ENCODE measurements at regions not wholly inside any gene's neighbourhood (a gene's known extent, or its start where the extent isn't known, plus 50 kb on each side); places are given as distances from the start of the nearest gene placed in this dataset.

GRCh38 chr1:192418552-192419285, 101.9 kb downstream of the RGS21 start:
- no peak for TF ChIP-seq POLR2A (IDR thresholded peaks at IDR 0.05)
- TF ChIP-seq CTCF (IDR thresholded peaks at IDR 0.05): no peak
- intact Hi-C loops (cut with DNase I; ENCODE audit: low total_unique reads): no loop called here
- DNase-seq (ENCODE audit: low spot score in 2 of 2): no peak
- no peak overlapping the region for H3K4me3 ChIP-seq (ENCODE audit: low read depth, poor library complexity, severe bottlenecking)
- 44 to 53% methylated on average over 1 of the region's 1 CpG for WGBS, 2 donors

- TF ChIP-seq POLR2A (IDR thresholded peaks at IDR 0.05) (no peak), CTCF (IDR thresholded peaks at IDR 0.05) (no peak)
- WGBS, 2 donors: 55 to 60% methylated on average over 3 of the region's 3 CpGs
- intact Hi-C loops (cut with DNase I; ENCODE audit: low total_unique reads): no loop called here
- DNase-seq (ENCODE audit: low spot score in 2 of 2): no peak
- H3K4me3 ChIP-seq (ENCODE audit: low read depth, poor library complexity, severe bottlenecking): no peak overlapping the region
These were observed 113.9 kb downstream of the RGS21 start for GRCh38 chr1:192430644-192431043.

- DNase-seq (ENCODE audit: low spot score in 2 of 2): no peak
- WGBS, 2 donors: 86 to 93% methylated on average over 4 of the region's 4 CpGs
- no peak for TF ChIP-seq POLR2A (IDR thresholded peaks at IDR 0.05)
- TF ChIP-seq CTCF (IDR thresholded peaks at IDR 0.05): no peak
- no peak overlapping the region for H3K4me3 ChIP-seq (ENCODE audit: low read depth, poor library complexity, severe bottlenecking)
- intact Hi-C loops (cut with DNase I; ENCODE audit: low total_unique reads): no loop called here
These were observed 118.9 kb downstream of the RGS21 start for GRCh38 chr1:192435704-192436103.

GRCh38 chr1:192436441-192437078, 119.8 kb downstream of the RGS21 start:
- intact Hi-C loops (cut with DNase I; ENCODE audit: low total_unique reads): no loop called here
- TF ChIP-seq CTCF (IDR thresholded peaks at IDR 0.05): no peak
- no peak for TF ChIP-seq POLR2A (IDR thresholded peaks at IDR 0.05)
- WGBS, 2 donors: 85 to 88% methylated on average over 8 of the region's 8 CpGs
- no peak for DNase-seq (ENCODE audit: low spot score in 2 of 2)
- no peak overlapping the region for H3K4me3 ChIP-seq (ENCODE audit: low read depth, poor library complexity, severe bottlenecking)

- intact Hi-C loops (cut with DNase I; ENCODE audit: low total_unique reads): no loop called here
- WGBS, 2 donors: 48 to 54% methylated on average over 3 of the region's 3 CpGs
- TF ChIP-seq CTCF (IDR thresholded peaks at IDR 0.05): no peak
- no peak for TF ChIP-seq POLR2A (IDR thresholded peaks at IDR 0.05)
- H3K4me3 ChIP-seq (ENCODE audit: low read depth, poor library complexity, severe bottlenecking): no peak overlapping the region
- DNase-seq (ENCODE audit: low spot score in 2 of 2): no peak
These were observed 121.9 kb downstream of the RGS21 start for GRCh38 chr1:192438737-192439136.
